GM18499 (cell line): ENCODE measurements at regions not wholly inside any gene's neighbourhood (a gene's known extent, or its start where the extent isn't known, plus 50 kb on each side); places are given as distances from the start of the nearest gene placed in this dataset.

ENCODE experiments used
- ATAC-seq: cut with Tn5 transposase; IDR thresholded peaks from one replicate; pipeline ENCODE4 v1.9.1; 2021; ENCODE audit warnings: moderate number of reproducible peaks; ENCODE audit not compliant: insufficient read depth, unreplicated experiment

GRCh38 chr17:72254808-72255449 lies 134.1 kb downstream of the SOX9 start:
- ATAC-seq: no peak

GRCh38 chr17:72255481-72255880 lies 134.7 kb downstream of the SOX9 start:
- no peak for ATAC-seq

DNA sequence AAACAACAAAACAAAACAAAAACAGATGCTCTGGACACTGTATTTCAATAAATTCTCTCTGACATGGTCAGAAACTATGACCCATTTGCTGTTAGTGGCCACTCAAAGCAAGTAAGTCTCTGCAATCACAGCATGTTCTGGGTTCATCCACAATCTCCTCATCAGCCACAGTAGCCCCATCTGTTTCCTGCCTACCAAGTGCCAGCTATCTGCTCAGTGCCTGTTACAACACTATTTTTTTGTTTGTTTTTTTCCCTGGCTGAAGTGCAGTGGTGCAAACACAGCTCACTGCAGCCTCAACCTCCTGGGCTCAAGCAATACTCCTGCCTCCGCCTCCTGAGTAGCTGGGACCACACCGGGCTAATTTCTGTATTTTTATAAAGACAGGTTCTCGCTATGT lies 137.9 kb downstream of the SOX9 start:
- no peak for ATAC-seq

DNA sequence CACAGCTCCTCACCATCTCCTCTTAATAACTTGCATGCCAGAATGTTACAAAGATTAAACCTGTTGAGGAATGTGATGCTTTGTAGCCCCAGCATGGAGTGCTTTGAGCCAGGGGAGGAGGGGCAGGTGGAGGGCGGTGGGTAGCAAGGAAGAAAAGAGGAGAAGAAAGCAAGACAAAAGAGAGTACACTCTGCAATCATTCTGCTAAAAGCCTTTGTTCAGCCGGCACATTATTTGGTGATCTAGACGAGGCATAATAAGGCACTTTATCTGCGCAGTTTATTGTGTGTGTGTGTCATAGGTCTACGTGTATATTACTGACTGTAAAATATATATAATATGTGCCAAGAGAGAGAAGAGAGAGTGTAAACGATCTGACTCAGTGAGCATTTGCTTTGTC lies 139.1 kb downstream of the SOX9 start:
- no peak for ATAC-seq

- ATAC-seq: no peak
Measured at GRCh38 chr17:72262766-72263165, 141.9 kb downstream of the SOX9 start.

DNA sequence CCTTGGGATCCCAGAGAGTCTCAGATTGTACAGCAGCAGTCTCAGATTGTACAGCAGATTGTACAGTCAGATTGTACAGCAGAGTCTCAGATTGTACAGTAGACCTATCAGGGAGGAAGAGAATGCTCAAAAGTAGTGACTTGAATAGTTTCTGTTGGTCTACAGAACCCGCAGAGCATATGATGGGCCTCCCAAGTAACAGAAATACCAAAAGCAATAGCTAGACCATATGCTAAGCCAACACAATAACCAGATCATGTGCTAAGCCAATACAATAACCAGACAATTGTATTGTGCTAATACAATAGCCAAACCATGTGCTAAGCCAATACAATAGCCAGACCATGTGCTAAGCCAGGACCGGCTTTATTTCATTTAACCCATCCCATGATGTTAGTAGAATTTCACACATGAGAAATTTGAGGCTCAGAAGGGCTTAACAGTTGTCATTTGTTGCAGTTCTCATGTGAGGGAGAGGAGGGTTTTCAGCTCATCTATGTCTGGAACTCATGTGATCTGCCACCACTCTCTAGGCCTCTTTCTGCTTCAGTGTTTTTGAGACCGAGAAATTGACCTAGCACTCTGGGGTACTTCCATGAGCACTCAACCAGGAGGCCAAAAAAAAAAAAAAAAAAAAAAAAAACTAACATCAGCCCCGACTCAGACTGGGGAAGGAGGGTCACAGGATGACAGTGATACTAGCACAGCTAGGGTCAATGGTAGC lies 144.0 kb downstream of the SOX9 start:
- peak; percentile 58 for ATAC-seq

GRCh38 chr17:72266112-72266775 lies 145.4 kb downstream of the SOX9 start:
- ATAC-seq: no peak

GRCh38 chr17:72267601-72268000 lies 146.8 kb downstream of the SOX9 start:
- no peak for ATAC-seq

- no peak for ATAC-seq
Measured at GRCh38 chr17:72268431-72268830, 147.6 kb downstream of the SOX9 start.

GRCh38 chr17:72270273-72270924 lies 149.6 kb downstream of the SOX9 start:
- no peak for ATAC-seq

- ATAC-seq: no peak
Measured at GRCh38 chr17:72271603-72272002, 150.8 kb downstream of the SOX9 start.

- ATAC-seq: no peak
Measured at GRCh38 chr17:72273289-72274056, 152.7 kb downstream of the SOX9 start.

GRCh38 chr17:72274614-72275013 lies 153.8 kb downstream of the SOX9 start:
- no peak for ATAC-seq

DNA sequence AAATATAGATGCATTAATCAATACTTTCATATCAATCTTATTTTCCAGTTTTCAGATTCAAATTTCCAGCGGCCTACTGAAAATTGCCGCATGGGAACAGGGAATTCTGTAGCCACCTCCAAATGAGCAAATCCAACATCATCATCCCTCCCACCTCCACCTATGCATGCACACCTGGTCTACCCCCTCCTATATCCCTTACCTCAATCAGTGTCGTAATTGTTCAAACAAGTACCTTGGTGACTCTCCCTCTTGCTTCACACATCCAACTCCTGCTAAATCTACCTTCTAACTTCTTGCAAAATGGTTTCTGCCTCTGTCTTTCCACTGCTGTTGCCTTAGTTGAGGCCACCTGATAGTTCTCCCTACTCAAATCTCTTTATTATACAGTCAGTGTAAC lies 160.1 kb downstream of the SOX9 start:
- no peak for ATAC-seq

- no peak for ATAC-seq
Measured at GRCh38 chr17:72282439-72283029, 161.7 kb downstream of the SOX9 start.

DNA sequence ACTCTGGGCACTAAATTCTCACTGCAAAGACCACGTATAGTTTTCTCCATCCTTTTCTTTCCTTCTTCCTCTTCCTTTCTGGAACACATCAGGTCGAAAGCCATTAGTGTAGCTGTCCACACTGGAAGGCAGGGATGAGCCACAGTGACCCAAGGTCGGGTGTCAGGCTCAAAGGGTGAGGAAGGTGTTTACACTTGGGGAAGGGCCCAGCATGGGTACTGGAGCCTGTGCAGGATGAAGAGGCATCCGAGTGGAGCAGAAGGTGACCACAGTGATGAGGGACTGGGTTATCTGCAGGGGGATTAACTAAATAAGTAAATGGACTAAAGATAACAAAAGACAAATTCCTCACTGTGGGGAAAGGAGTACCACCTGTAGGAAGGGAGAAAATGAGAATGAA lies 164.0 kb downstream of the SOX9 start:
- no peak for ATAC-seq

GRCh38 chr17:72287586-72287985 lies 166.8 kb downstream of the SOX9 start:
- ATAC-seq: no peak

- no peak for ATAC-seq
Measured at GRCh38 chr17:72294487-72294893, 173.7 kb downstream of the SOX9 start.

- no peak for ATAC-seq
Measured at GRCh38 chr17:72295916-72296315, 175.1 kb downstream of the SOX9 start.

- no peak for ATAC-seq
Measured at GRCh38 chr17:72296456-72296855, 175.6 kb downstream of the SOX9 start.
